HFFc6 (cell line): ENCODE measurements at regions not wholly inside any gene's neighbourhood (a gene's known extent, or its start where the extent isn't known, plus 50 kb on each side); places are given as distances from the start of the nearest gene placed in this dataset.

Experiments used
- DNase-seq: peaks from one replicate; pipeline ENCODE4 v3.0.0-alpha.2; 2018
- H3K27ac Mint-ChIP-seq: 2 replicates; pipeline ENCODE4 v1.8.0; 2020; ENCODE audit warnings: mild to moderate bottlenecking, mixed read lengths
- H3K27me3 Mint-ChIP-seq: 2 replicates; pipeline ENCODE4 v1.8.0; 2021; ENCODE audit warnings: mild to moderate bottlenecking, moderate library complexity, mixed read lengths; ENCODE audit not compliant: insufficient read depth
- H3K36me3 Mint-ChIP-seq: 2 replicates; pipeline ENCODE4 v1.8.0; 2021; ENCODE audit warnings: low read depth, mixed read lengths
- H3K4me1 Mint-ChIP-seq: 2 replicates; pipeline ENCODE4 v1.8.0; 2020; ENCODE audit warnings: low read depth, mixed read lengths
- H3K4me3 Mint-ChIP-seq: 2 replicates; pipeline ENCODE4 v1.8.0; 2020; ENCODE audit warnings: mild to moderate bottlenecking, moderate library complexity, mixed read lengths
- H3K9me3 Mint-ChIP-seq: 2 replicates; pipeline ENCODE4 v1.8.0; 2020; ENCODE audit warnings: mild to moderate bottlenecking, mixed read lengths
- CTCF ChIP-seq: fragments of 200-600 bp; sonication (generic); IDR thresholded peaks from 2 replicates; pipeline ENCODE4 v1.5.0; 2021; ENCODE audit warnings: antibody characterized with exemption, mild to moderate bottlenecking

GRCh38 chr14:101116065-101116464, 212.5 kb upstream of the RTL1 start:
- Mint-ChIP-seq H3K27me3 (peaks cover 35% of the 10 kb centered on the region), H3K4me3 (no peak overlapping the region), H3K4me1 (peaks cover 6% of the 10 kb centered on the region; the same call in 1 of the 2 replicates), H3K36me3 (no peaks in the 10 kb centered on the region), H3K9me3 (no peaks in the 10 kb centered on the region), H3K27ac (no peak overlapping the region)
- no peak for TF ChIP-seq CTCF
- no peak for DNase-seq

GRCh38 chr14:101116486-101117130, 213.1 kb upstream of the RTL1 start:
- peaks cover 6% of the 10 kb centered on the region; the same call in 1 of the 2 replicates for H3K4me1 Mint-ChIP-seq
- no peak for TF ChIP-seq CTCF
- no peak overlapping the region for H3K4me3 Mint-ChIP-seq
- peaks cover 40% of the 10 kb centered on the region for H3K27me3 Mint-ChIP-seq
- no peaks in the 10 kb centered on the region for H3K36me3 Mint-ChIP-seq
- no peak overlapping the region for H3K27ac Mint-ChIP-seq
- DNase-seq, result no peak
- no peaks in the 10 kb centered on the region for H3K9me3 Mint-ChIP-seq

- DNase-seq, result no peak
- Mint-ChIP-seq H3K9me3 (no peaks in the 10 kb centered on the region), H3K27ac (no peak overlapping the region), H3K4me3 (no peak overlapping the region), H3K36me3 (no peaks in the 10 kb centered on the region), H3K4me1 (peaks cover 6% of the 10 kb centered on the region; the same call in 1 of the 2 replicates), H3K27me3 (peaks cover 46% of the 10 kb centered on the region)
- TF ChIP-seq CTCF, result no peak
Measured at GRCh38 chr14:101117543-101117942, 214.0 kb upstream of the RTL1 start.

- no peak for TF ChIP-seq CTCF
Measured at GRCh38 chr14:101118233-101118632, 214.7 kb upstream of the RTL1 start.

DNA sequence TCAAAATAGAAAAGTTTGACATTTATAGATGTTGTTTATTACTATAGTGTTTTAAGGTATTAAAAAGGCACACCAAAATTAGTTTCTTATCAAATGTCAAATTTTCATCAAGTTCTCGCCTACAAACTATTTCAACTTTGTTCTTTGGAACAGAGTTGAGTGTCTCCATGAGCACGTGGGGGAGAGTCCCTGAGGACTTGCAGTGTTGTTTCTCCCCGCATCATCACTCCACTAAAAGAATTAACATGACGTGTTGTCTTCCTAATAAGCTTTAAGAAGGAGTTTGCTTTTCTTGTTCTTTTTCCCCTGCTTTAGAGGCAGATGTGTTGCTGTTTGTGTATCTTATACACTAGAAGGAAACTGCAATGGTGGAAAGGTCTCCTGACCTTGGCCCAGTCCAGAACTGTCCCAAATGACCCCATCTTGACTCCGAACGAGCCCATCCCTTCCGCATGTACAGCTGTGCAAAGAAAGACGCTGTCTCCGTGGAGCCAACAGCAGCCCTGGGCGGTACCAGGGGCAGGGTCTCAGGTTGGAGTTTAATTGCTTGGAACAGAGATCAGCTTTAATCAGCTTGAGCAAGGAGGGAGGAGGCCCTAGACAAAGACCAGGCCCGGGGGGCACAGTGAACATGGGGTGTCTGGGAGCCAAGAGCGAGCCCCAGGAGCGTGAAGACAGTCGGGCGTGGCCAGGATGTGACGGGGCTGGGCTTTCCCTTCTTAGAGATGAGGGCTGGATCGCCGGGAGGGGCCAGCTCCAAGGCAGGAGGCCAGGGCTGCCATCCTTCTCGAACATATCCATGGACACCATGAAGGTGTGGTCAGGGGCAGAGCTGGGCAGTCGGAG, 215.4 kb upstream of the RTL1 start:
- no peak overlapping the region for H3K27ac Mint-ChIP-seq
- TF ChIP-seq CTCF, result no peak
- H3K36me3 Mint-ChIP-seq, result no peaks in the 10 kb centered on the region
- H3K4me3 Mint-ChIP-seq, result no peak overlapping the region
- H3K27me3 Mint-ChIP-seq, result peaks cover 49% of the 10 kb centered on the region
- no peak for DNase-seq
- no peaks in the 10 kb centered on the region for H3K9me3 Mint-ChIP-seq
- H3K4me1 Mint-ChIP-seq, result peaks cover 6% of the 10 kb centered on the region; the same call in 1 of the 2 replicates

More at GRCh38 chr14:101118233-101118632, 214.7 kb upstream of the RTL1 start:
- no peaks in the 10 kb centered on the region for H3K36me3 Mint-ChIP-seq
- H3K4me3 Mint-ChIP-seq, result no peak overlapping the region
- H3K27me3 Mint-ChIP-seq, result peaks cover 50% of the 10 kb centered on the region
- H3K27ac Mint-ChIP-seq, result no peak overlapping the region
- H3K4me1 Mint-ChIP-seq, result peaks cover 6% of the 10 kb centered on the region; the same call in 1 of the 2 replicates
- no peaks in the 10 kb centered on the region for H3K9me3 Mint-ChIP-seq
- DNase-seq, result no peak
